ENCODE measurements at regions not wholly inside any gene's neighbourhood (a gene's known extent, or its start where the extent isn't known, plus 50 kb on each side); places are given as distances from the start of the nearest gene placed in this dataset.
"Not testable (repeated sequence)": the region's sequence is repeated elsewhere in the genome, so short reads cannot be mapped to it uniquely, and the experiment has no call there.

DNA sequence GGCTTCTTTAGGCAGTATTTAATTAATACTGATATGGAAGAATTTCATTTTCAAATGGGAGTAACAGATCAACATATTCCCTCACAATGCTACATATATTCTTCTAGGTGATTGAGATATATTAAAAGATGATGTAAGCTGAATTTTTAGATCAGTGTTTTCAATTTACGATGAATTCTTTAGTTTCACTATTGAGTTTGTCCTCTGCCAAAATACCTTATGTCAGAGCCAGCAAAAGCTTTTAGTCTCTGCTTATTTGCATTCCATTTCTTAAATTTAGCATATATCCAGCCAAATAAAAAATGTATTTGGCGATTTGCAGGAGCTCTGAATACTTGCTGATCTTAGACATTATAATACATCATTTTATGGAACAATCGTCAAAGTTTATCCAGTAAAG lies 144.3 kb downstream of the MOSPD2 start:
- no peaks in the 10 kb centered on the region for H3K27me3 ChIP-seq (ENCODE audit: insufficient read depth, insufficient read length)
- H3K9me3 ChIP-seq (ENCODE audit: insufficient read depth, low read length), result no peaks in the 10 kb centered on the region; the same call in 1 of the 2 replicates
- TF ChIP-seq YY1 (IDR thresholded peaks at IDR 0.05; ENCODE audit: insufficient read depth, insufficient read length) (no peak), SUZ12 (IDR thresholded peaks at IDR 0.05; ENCODE audit: extremely low read depth, insufficient read depth, insufficient read length) (no peak), ZNF274 (IDR thresholded peaks at IDR 0.05; ENCODE audit: low read depth, low read length) (no peak)
- DNase-seq (ENCODE audit: low read depth, low spot score), result no peak
- no peak overlapping the region for H3K4me3 ChIP-seq (ENCODE audit: insufficient read length, low read depth)
- H3K9ac ChIP-seq (ENCODE audit: insufficient read length, low read depth), result no peak overlapping the region
- no peaks in the 10 kb centered on the region for H3K36me3 ChIP-seq (ENCODE audit: insufficient read depth, insufficient read length, low read length)
- H3K4me1 ChIP-seq (ENCODE audit: insufficient read depth, insufficient read length), result no peaks in the 10 kb centered on the region

DNA sequence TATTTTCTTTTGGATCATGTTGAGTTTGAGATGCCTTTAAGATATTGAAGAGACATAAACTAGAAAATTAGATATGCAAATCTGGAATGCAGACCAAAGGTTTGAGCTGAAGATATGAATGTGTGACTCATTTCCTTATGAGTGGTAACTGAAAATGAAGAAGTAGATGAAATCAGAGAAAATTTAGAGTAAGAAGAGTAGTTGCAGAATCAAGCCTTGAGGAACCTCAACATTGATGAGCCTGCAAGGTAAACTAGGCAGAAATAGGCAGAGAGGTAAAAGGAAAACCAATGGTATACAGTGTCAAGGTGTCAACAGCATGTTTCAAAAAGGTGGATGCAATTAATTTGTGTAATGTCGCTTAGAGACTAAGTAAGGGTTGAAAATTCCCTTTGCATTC lies 142.8 kb downstream of the MOSPD2 start:
- Histone ChIP-seq H3K9ac (ENCODE audit: insufficient read length, low read depth) (no peak overlapping the region), H3K36me3 (ENCODE audit: insufficient read depth, insufficient read length, low read length) (no peaks in the 10 kb centered on the region), H3K4me1 (ENCODE audit: insufficient read depth, insufficient read length) (no peaks in the 10 kb centered on the region), H3K4me3 (ENCODE audit: insufficient read length, low read depth) (no peak overlapping the region), H3K27me3 (ENCODE audit: insufficient read depth, insufficient read length) (no peaks in the 10 kb centered on the region), H3K9me3 (ENCODE audit: insufficient read depth, low read length) (no peaks in the 10 kb centered on the region)
- no peak for TF ChIP-seq ZNF274 (IDR thresholded peaks at IDR 0.05; ENCODE audit: low read depth, low read length)
- TF ChIP-seq SUZ12 (IDR thresholded peaks at IDR 0.05; ENCODE audit: extremely low read depth, insufficient read depth, insufficient read length), result no peak
- TF ChIP-seq YY1 (IDR thresholded peaks at IDR 0.05; ENCODE audit: insufficient read depth, insufficient read length), result no peak
- DNase-seq (ENCODE audit: low read depth, low spot score), result no peak

DNA sequence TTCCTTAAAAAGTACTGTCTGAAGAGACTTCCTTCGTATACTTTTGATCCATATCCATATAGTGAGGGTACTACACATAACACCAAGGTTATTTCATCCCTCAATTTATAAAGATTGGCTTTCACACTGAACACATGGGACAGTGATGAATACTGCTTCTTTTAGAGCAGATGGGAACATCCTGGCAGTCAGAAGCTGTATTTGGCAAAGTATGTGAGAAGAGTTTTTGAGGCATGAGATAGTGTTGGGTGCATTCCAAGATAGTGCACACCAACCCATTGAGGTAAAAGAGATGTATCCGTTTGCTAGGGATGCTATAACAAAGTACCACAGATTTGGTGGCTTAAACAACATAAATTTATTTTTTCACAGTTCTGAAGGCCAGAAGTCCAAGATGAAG lies 141.1 kb downstream of the MOSPD2 start:
- TF ChIP-seq ZNF274 (IDR thresholded peaks at IDR 0.05; ENCODE audit: low read depth, low read length) (no peak), SUZ12 (IDR thresholded peaks at IDR 0.05; ENCODE audit: extremely low read depth, insufficient read depth, insufficient read length) (no peak), YY1 (IDR thresholded peaks at IDR 0.05; ENCODE audit: insufficient read depth, insufficient read length) (no peak)

DNA sequence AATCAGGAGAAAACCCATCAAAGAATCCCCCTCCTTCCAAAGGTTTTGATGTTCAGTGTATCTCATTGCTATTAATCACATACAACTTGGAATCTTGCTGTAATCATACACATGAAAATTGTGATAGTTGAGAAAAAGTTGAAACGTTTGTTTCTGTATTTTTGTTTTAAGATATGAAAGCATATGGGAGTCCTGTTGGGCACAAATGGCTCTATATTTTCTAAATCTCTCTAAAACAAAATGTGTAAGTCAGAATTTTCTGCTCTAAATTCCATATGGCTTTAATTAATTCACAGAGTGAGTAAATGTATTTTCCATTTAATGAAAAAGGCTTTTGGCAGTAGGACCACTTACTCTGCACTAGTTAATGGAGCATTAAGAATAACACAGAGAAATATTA lies 140.2 kb downstream of the MOSPD2 start:
- H3K9ac ChIP-seq (ENCODE audit: insufficient read length, low read depth), result no peak overlapping the region
- no peaks in the 10 kb centered on the region for H3K36me3 ChIP-seq (ENCODE audit: insufficient read depth, insufficient read length, low read length)
- H3K4me1 ChIP-seq (ENCODE audit: insufficient read depth, insufficient read length), result no peaks in the 10 kb centered on the region
- TF ChIP-seq SUZ12 (IDR thresholded peaks at IDR 0.05; ENCODE audit: extremely low read depth, insufficient read depth, insufficient read length) (no peak), ZNF274 (IDR thresholded peaks at IDR 0.05; ENCODE audit: low read depth, low read length) (no peak), YY1 (IDR thresholded peaks at IDR 0.05; ENCODE audit: insufficient read depth, insufficient read length) (no peak)
- no peak overlapping the region for H3K4me3 ChIP-seq (ENCODE audit: insufficient read length, low read depth)
- no peaks in the 10 kb centered on the region for H3K27me3 ChIP-seq (ENCODE audit: insufficient read depth, insufficient read length)
- DNase-seq (ENCODE audit: low read depth, low spot score), result no peak
- no peaks in the 10 kb centered on the region for H3K9me3 ChIP-seq (ENCODE audit: insufficient read depth, low read length)

More for the DNA sequence above, 141.1 kb downstream of the MOSPD2 start:
- Histone ChIP-seq H3K9me3 (ENCODE audit: insufficient read depth, low read length) (no peaks in the 10 kb centered on the region), H3K4me1 (ENCODE audit: insufficient read depth, insufficient read length) (no peaks in the 10 kb centered on the region), H3K9ac (ENCODE audit: insufficient read length, low read depth) (no peak overlapping the region), H3K4me3 (ENCODE audit: insufficient read length, low read depth) (no peak overlapping the region), H3K36me3 (ENCODE audit: insufficient read depth, insufficient read length, low read length) (no peaks in the 10 kb centered on the region), H3K27me3 (ENCODE audit: insufficient read depth, insufficient read length) (no peaks in the 10 kb centered on the region)
- no peak for DNase-seq (ENCODE audit: low read depth, low spot score)

DNA sequence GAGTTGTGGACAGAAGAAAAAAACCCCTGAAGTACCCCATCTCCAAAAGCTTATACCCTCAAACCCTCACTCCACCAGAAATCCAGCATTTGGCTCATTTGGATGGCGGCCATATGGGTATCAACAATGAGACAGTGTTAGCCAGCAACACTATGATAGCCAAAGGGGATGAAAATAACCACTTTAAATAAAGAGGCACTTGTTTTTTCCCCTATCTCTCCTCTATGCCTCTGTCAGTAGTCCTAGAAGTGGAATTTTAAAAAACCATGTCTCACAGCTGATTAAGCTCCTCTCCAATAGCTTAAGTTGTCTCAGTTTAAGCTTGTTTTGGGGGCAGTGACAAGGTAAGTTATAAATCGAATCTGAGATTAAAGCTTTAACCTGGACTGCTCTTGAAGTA lies 124.0 kb downstream of the MOSPD2 start:
- Histone ChIP-seq H3K36me3 (ENCODE audit: insufficient read depth, insufficient read length, low read length) (no peaks in the 10 kb centered on the region), H3K9ac (ENCODE audit: insufficient read length, low read depth) (no peak overlapping the region), H3K4me3 (ENCODE audit: insufficient read length, low read depth) (no peak overlapping the region), H3K27me3 (ENCODE audit: insufficient read depth, insufficient read length) (no peaks in the 10 kb centered on the region), H3K4me1 (ENCODE audit: insufficient read depth, insufficient read length) (no peaks in the 10 kb centered on the region), H3K9me3 (ENCODE audit: insufficient read depth, low read length) (no peaks in the 10 kb centered on the region)
- TF ChIP-seq SUZ12 (IDR thresholded peaks at IDR 0.05; ENCODE audit: extremely low read depth, insufficient read depth, insufficient read length) (no peak), YY1 (IDR thresholded peaks at IDR 0.05; ENCODE audit: insufficient read depth, insufficient read length) (no peak), ZNF274 (IDR thresholded peaks at IDR 0.05; ENCODE audit: low read depth, low read length) (no peak)
- no peak for DNase-seq (ENCODE audit: low read depth, low spot score)

DNA sequence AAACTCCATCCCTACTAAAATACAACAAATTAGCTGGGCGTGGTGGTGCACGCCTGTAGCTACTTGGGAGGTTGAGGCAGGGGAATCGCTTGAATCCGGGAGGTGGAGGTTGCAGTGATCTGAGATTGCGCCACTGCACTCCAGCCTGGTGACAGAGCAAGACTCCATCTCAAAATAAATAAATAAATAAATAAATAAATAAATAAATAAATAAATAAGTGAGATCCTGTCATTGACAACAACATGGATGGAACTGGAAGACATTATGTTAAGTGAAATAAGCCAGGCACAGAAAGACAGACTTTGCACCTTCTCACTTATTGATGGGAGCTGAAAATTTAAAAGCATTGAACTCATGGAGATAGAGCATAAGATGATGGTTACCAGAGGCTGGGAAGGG lies 111.2 kb downstream of the MOSPD2 start:
- H3K4me3 ChIP-seq (ENCODE audit: insufficient read length, low read depth); H3K27me3 ChIP-seq (ENCODE audit: insufficient read depth, insufficient read length); H3K9me3 ChIP-seq (ENCODE audit: insufficient read depth, low read length); H3K4me1 ChIP-seq (ENCODE audit: insufficient read depth, insufficient read length); H3K36me3 ChIP-seq (ENCODE audit: insufficient read depth, insufficient read length, low read length); H3K9ac ChIP-seq (ENCODE audit: insufficient read length, low read depth); DNase-seq (ENCODE audit: low read depth, low spot score): not testable (repeated sequence)

Measured in NT2/D1 (cell line).